ENCODE measurements at regions not wholly inside any gene's neighbourhood (a gene's known extent, or its start where the extent isn't known, plus 50 kb on each side); places are given as distances from the start of the nearest gene placed in this dataset.

- Histone ChIP-seq H3K14ac (ENCODE audit: low read length) (no peak overlapping the region), H3K4me1 (ENCODE audit: control insufficient read depth in 1 of 2, insufficient read depth in 2 of 2, low read length in 2 of 2) (no peaks in the 10 kb centered on the region), H4K91ac (ENCODE audit: low read depth, low read length) (no peak overlapping the region), H3K4me3 (ENCODE audit: low read depth, low read length) (no peak overlapping the region), H3K23ac (ENCODE audit: low read length) (no peak overlapping the region), H2BK120ac (ENCODE audit: insufficient read depth, low read length, poor library complexity) (no peak overlapping the region), H3K18ac (ENCODE audit: low read length) (no peak overlapping the region), H3K27me3 (ENCODE audit: insufficient read depth, low read length) (no peaks in the 10 kb centered on the region), H2AK5ac (ENCODE audit: low read length) (no peak overlapping the region), H3K36me3 (ENCODE audit: control insufficient read depth in 1 of 2, insufficient read depth in 2 of 2, low read length in 2 of 2) (no peaks in the 10 kb centered on the region), H2BK12ac (ENCODE audit: low read length) (no peak overlapping the region), H3K4ac (ENCODE audit: low read depth, low read length) (no peak overlapping the region), H3K9me3 (ENCODE audit: insufficient read depth, low read depth, low read length) (no peaks in the 10 kb centered on the region), H3K27ac (ENCODE audit: low read depth, low read length) (no peak overlapping the region), H3K79me1 (ENCODE audit: low read length) (no peaks in the 10 kb centered on the region), H3K9ac (ENCODE audit: low read length) (no peak overlapping the region), H3K4me2 (ENCODE audit: low read length) (no peak overlapping the region), H2BK5ac (ENCODE audit: low read depth, low read length, poor library complexity) (no peak overlapping the region), H3K79me2 (ENCODE audit: control insufficient read depth, insufficient read depth, low read length, poor library complexity) (no peaks in the 10 kb centered on the region), H4K12ac (ENCODE audit: low read depth, low read length) (no peak overlapping the region), H2AFZ (ENCODE audit: insufficient read depth, low read length, poor library complexity) (no peak overlapping the region), H4K8ac (ENCODE audit: low read depth, low read length) (no peak overlapping the region)
- no peak for DNase-seq
- WGBS (ENCODE audit: extremely low coverage, insufficient coverage, insufficient read length), result no CpG with 5 or more reads among the region's 3 CpGs
These were observed 512.2 kb downstream of the GATA3 start for GRCh38 chr10:8566737-8567136.

GRCh38 chr10:8568401-8568800 is 513.9 kb downstream of the GATA3 start:
- Histone ChIP-seq H2AK5ac (ENCODE audit: low read length) (no peak overlapping the region), H3K4me1 (ENCODE audit: control insufficient read depth in 1 of 2, insufficient read depth in 2 of 2, low read length in 2 of 2) (no peaks in the 10 kb centered on the region), H3K23ac (ENCODE audit: low read length) (no peak overlapping the region), H3K27me3 (ENCODE audit: insufficient read depth, low read length) (no peaks in the 10 kb centered on the region), H3K9me3 (ENCODE audit: insufficient read depth, low read depth, low read length) (no peaks in the 10 kb centered on the region), H3K27ac (ENCODE audit: low read depth, low read length) (no peak overlapping the region), H3K14ac (ENCODE audit: low read length) (no peak overlapping the region), H4K12ac (ENCODE audit: low read depth, low read length) (no peak overlapping the region), H3K4me2 (ENCODE audit: low read length) (no peak overlapping the region), H3K4ac (ENCODE audit: low read depth, low read length) (no peak overlapping the region), H3K36me3 (ENCODE audit: control insufficient read depth in 1 of 2, insufficient read depth in 2 of 2, low read length in 2 of 2) (no peaks in the 10 kb centered on the region), H3K79me1 (ENCODE audit: low read length) (no peaks in the 10 kb centered on the region), H2BK12ac (ENCODE audit: low read length) (no peak overlapping the region), H2BK120ac (ENCODE audit: insufficient read depth, low read length, poor library complexity) (no peak overlapping the region), H2BK5ac (ENCODE audit: low read depth, low read length, poor library complexity) (no peak overlapping the region), H4K8ac (ENCODE audit: low read depth, low read length) (no peak overlapping the region), H4K91ac (ENCODE audit: low read depth, low read length) (no peak overlapping the region), H3K79me2 (ENCODE audit: control insufficient read depth, insufficient read depth, low read length, poor library complexity) (no peaks in the 10 kb centered on the region), H3K9ac (ENCODE audit: low read length) (no peak overlapping the region), H3K4me3 (ENCODE audit: low read depth, low read length) (no peak overlapping the region), H3K18ac (ENCODE audit: low read length) (no peak overlapping the region), H2AFZ (ENCODE audit: insufficient read depth, low read length, poor library complexity) (no peak overlapping the region)
- no peak for DNase-seq
- no CpG with 5 or more reads among the region's 4 CpGs for WGBS (ENCODE audit: extremely low coverage, insufficient coverage, insufficient read length)

GRCh38 chr10:8575620-8576019 is 521.1 kb downstream of the GATA3 start:
- H2BK12ac ChIP-seq (ENCODE audit: low read length), result no peak overlapping the region
- no peak overlapping the region for H3K14ac ChIP-seq (ENCODE audit: low read length)
- no peak overlapping the region for H3K4me3 ChIP-seq (ENCODE audit: low read depth, low read length)
- no peak overlapping the region for H3K4ac ChIP-seq (ENCODE audit: low read depth, low read length)
- no peaks in the 10 kb centered on the region for H3K4me1 ChIP-seq (ENCODE audit: control insufficient read depth in 1 of 2, insufficient read depth in 2 of 2, low read length in 2 of 2)
- H2BK120ac ChIP-seq (ENCODE audit: insufficient read depth, low read length, poor library complexity), result no peak overlapping the region
- H3K18ac ChIP-seq (ENCODE audit: low read length), result no peak overlapping the region
- DNase-seq, result peak in 1 of 2 donors; percentile 39
- H3K23ac ChIP-seq (ENCODE audit: low read length), result no peak overlapping the region
- peaks cover 3% of the 10 kb centered on the region for H3K79me1 ChIP-seq (ENCODE audit: low read length)
- no peaks in the 10 kb centered on the region for H3K79me2 ChIP-seq (ENCODE audit: control insufficient read depth, insufficient read depth, low read length, poor library complexity)
- H4K8ac ChIP-seq (ENCODE audit: low read depth, low read length), result no peak overlapping the region
- H3K4me2 ChIP-seq (ENCODE audit: low read length), result no peak overlapping the region
- H4K12ac ChIP-seq (ENCODE audit: low read depth, low read length), result no peak overlapping the region
- H3K36me3 ChIP-seq (ENCODE audit: control insufficient read depth in 1 of 2, insufficient read depth in 2 of 2, low read length in 2 of 2), result no peaks in the 10 kb centered on the region
- no peak overlapping the region for H2BK5ac ChIP-seq (ENCODE audit: low read depth, low read length, poor library complexity)
- no peak overlapping the region for H2AK5ac ChIP-seq (ENCODE audit: low read length)
- no peak overlapping the region for H3K27ac ChIP-seq (ENCODE audit: low read depth, low read length)
- no peaks in the 10 kb centered on the region for H3K27me3 ChIP-seq (ENCODE audit: insufficient read depth, low read length)
- H3K9ac ChIP-seq (ENCODE audit: low read length), result no peak overlapping the region
- no peak overlapping the region for H2AFZ ChIP-seq (ENCODE audit: insufficient read depth, low read length, poor library complexity)
- H3K9me3 ChIP-seq (ENCODE audit: insufficient read depth, low read depth, low read length), result no peaks in the 10 kb centered on the region
- H4K91ac ChIP-seq (ENCODE audit: low read depth, low read length), result no peak overlapping the region

DNA sequence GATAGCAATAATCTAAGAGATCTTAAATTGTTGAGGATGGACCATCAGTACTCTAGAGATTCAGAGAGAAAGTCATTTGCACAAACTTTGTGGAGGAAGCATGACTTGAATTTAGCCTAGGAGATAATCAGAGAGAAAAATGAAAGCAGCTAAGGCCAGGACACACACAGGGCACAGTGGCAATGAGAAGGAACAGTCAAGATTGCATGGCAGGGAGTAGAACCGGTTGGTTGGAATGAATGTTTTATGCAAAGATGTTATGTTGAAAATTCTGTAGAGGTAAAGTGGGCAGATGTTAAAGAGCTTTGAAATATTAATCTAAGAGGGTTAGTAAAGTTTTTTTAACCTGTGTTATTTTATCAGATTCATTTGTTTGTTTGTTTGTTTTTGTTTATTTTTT is 521.8 kb downstream of the GATA3 start:
- no peak overlapping the region for H2AFZ ChIP-seq (ENCODE audit: insufficient read depth, low read length, poor library complexity)
- no peaks in the 10 kb centered on the region for H3K27me3 ChIP-seq (ENCODE audit: insufficient read depth, low read length)
- no peak overlapping the region for H3K14ac ChIP-seq (ENCODE audit: low read length)
- H3K4me1 ChIP-seq (ENCODE audit: control insufficient read depth in 1 of 2, insufficient read depth in 2 of 2, low read length in 2 of 2), result peaks cover 3% of the 10 kb centered on the region in 2 experiments
- no peaks in the 10 kb centered on the region for H3K79me2 ChIP-seq (ENCODE audit: control insufficient read depth, insufficient read depth, low read length, poor library complexity)
- WGBS (ENCODE audit: extremely low coverage, insufficient coverage, insufficient read length), result no CpG with 5 or more reads among the region's 1 CpG
- H3K4me2 ChIP-seq (ENCODE audit: low read length), result no peak overlapping the region
- no peak overlapping the region for H2BK120ac ChIP-seq (ENCODE audit: insufficient read depth, low read length, poor library complexity)
- H4K91ac ChIP-seq (ENCODE audit: low read depth, low read length), result no peak overlapping the region
- no peak overlapping the region for H3K18ac ChIP-seq (ENCODE audit: low read length)
- H3K4me3 ChIP-seq (ENCODE audit: low read depth, low read length), result no peak overlapping the region
- no peak overlapping the region for H2BK12ac ChIP-seq (ENCODE audit: low read length)
- peaks cover 5% of the 10 kb centered on the region for H3K79me1 ChIP-seq (ENCODE audit: low read length)
- no peak overlapping the region for H2BK5ac ChIP-seq (ENCODE audit: low read depth, low read length, poor library complexity)
- no peak overlapping the region for H3K27ac ChIP-seq (ENCODE audit: low read depth, low read length)
- H4K8ac ChIP-seq (ENCODE audit: low read depth, low read length), result no peak overlapping the region
- no peak overlapping the region for H3K4ac ChIP-seq (ENCODE audit: low read depth, low read length)
- no peak overlapping the region for H3K9ac ChIP-seq (ENCODE audit: low read length)
- no peak overlapping the region for H3K23ac ChIP-seq (ENCODE audit: low read length)
- no peaks in the 10 kb centered on the region for H3K36me3 ChIP-seq (ENCODE audit: control insufficient read depth in 1 of 2, insufficient read depth in 2 of 2, low read length in 2 of 2)
- peak; percentile 59 to 83 for DNase-seq
- no peak overlapping the region for H2AK5ac ChIP-seq (ENCODE audit: low read length)
- no peaks in the 10 kb centered on the region for H3K9me3 ChIP-seq (ENCODE audit: insufficient read depth, low read depth, low read length)
- no peak overlapping the region for H4K12ac ChIP-seq (ENCODE audit: low read depth, low read length)
